A172 (cell line): ENCODE measurements at regions not wholly inside any gene's neighbourhood (a gene's known extent, or its start where the extent isn't known, plus 50 kb on each side); places are given as distances from the start of the nearest gene placed in this dataset.

Source experiments
- DNase-seq: peaks from one replicate; pipeline ENCODE4 v3.0.0-alpha.2; 2015; ENCODE audit warnings: low spot score

DNA sequence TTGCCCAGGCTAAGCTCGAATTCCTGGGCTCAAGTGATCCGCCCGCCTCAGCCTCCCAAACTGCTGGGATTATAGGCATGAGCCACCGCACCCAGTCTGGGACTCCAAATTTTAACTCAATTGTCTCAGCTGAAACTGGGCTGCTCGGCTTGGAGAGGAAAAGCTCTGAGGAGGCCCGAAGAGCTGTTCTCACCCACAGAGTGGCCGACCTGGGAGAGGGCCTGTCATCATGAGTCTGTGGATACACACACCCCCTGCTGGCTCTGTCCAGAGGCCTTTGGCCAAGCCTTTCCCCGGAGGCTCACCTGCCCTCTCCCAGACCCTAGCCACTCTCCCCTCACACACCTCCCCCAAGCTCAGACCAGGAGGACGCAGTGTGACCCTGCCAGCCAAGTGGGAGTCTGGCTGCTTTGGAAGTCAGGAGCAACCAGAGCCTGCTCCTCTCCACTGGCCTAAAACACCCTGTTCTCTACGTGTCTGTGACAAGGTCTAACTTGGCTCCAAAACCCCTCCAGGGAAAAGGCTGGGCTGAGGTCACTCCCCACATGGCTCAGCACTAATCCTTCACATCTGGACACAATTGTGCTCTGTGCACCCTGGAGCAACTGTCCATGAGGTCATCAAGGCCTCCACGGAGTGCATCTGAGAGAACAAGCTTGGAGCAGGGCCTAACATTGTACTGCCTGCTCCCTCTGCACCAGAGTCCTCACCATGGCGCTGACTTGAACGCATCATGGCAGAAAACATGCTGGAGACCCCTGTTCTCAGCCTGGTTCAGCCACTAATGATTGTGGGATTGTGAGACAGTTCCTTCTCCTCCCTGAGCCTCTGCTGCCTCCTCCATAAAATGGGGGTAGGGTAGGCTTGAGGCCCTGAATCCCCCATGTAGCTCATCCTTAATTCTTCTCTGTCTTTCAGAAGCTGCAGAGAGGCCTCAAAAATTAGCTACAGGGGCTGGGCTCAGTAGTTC, 49.9 kb upstream of the RAB6C start:
- DNase-seq, result no peak
